HepG2 (cell line): ENCODE measurements at regions not wholly inside any gene's neighbourhood (a gene's known extent, or its start where the extent isn't known, plus 50 kb on each side); places are given as distances from the start of the nearest gene placed in this dataset.

ENCODE experiments used
- EZH2 ChIP-seq: conservative IDR thresholded peaks from 2 replicates; pipeline ENCODE4 v1.6.1; 2012; ENCODE audit warnings: mild to moderate bottlenecking, low read depth, low read length, moderate library complexity
- KDM1A ChIP-seq: IDR thresholded peaks from 2 replicates; pipeline ENCODE4 v1.6.1; 2016; ENCODE audit warnings: missing compliant biosample characterization
- NBN ChIP-seq: fragments of 450-650 bp; conservative IDR thresholded peaks from 2 replicates; pipeline ENCODE4 v1.6.1; 2017
- RAD21 ChIP-seq: fragments of 450-650 bp; formaldehyde crosslinking; IDR thresholded peaks from 2 replicates; pipeline ENCODE4 v1.5.0; 2020; ENCODE audit warnings: mild to moderate bottlenecking
- ZFP36 ChIP-seq: fragments of 150-350 bp; IDR thresholded peaks from 2 replicates; pipeline ENCODE4 v1.6.1; 2018; ENCODE audit warnings: borderline replicate concordance, low read length, low read depth; ENCODE audit not compliant: partially characterized antibody
- ZNF577 ChIP-seq: sonication (generic); formaldehyde crosslinking; IDR thresholded peaks from 2 replicates; pipeline ENCODE4 v1.4.0; 2020; ENCODE audit warnings: mild to moderate bottlenecking, low read depth, missing genetic modification reagents, borderline replicate concordance
- ZUFSP ChIP-seq: sonication (generic); formaldehyde crosslinking; IDR thresholded peaks from 2 replicates; pipeline ENCODE4 v1.9.0; 2021; ENCODE audit warnings: missing genetic modification reagents, mild to moderate bottlenecking, borderline replicate concordance
- TF ChIP-seq, protein P1 (sequence below), 2 experiments: fragments of 450-650 bp in 1 of 2; sonication (generic) in 1 of 2; formaldehyde crosslinking in 1 of 2; IDR thresholded peaks; 2 replicates each; pipeline versions ENCODE4 v1.6.1 to v1.8.0; 2016 to 2022; ENCODE audit warnings: antibody characterized with exemption in 1 of 2, mild to moderate bottlenecking in 1 of 2, missing genetic modification reagents in 1 of 2

- TF ChIP-seq, protein P1, sequence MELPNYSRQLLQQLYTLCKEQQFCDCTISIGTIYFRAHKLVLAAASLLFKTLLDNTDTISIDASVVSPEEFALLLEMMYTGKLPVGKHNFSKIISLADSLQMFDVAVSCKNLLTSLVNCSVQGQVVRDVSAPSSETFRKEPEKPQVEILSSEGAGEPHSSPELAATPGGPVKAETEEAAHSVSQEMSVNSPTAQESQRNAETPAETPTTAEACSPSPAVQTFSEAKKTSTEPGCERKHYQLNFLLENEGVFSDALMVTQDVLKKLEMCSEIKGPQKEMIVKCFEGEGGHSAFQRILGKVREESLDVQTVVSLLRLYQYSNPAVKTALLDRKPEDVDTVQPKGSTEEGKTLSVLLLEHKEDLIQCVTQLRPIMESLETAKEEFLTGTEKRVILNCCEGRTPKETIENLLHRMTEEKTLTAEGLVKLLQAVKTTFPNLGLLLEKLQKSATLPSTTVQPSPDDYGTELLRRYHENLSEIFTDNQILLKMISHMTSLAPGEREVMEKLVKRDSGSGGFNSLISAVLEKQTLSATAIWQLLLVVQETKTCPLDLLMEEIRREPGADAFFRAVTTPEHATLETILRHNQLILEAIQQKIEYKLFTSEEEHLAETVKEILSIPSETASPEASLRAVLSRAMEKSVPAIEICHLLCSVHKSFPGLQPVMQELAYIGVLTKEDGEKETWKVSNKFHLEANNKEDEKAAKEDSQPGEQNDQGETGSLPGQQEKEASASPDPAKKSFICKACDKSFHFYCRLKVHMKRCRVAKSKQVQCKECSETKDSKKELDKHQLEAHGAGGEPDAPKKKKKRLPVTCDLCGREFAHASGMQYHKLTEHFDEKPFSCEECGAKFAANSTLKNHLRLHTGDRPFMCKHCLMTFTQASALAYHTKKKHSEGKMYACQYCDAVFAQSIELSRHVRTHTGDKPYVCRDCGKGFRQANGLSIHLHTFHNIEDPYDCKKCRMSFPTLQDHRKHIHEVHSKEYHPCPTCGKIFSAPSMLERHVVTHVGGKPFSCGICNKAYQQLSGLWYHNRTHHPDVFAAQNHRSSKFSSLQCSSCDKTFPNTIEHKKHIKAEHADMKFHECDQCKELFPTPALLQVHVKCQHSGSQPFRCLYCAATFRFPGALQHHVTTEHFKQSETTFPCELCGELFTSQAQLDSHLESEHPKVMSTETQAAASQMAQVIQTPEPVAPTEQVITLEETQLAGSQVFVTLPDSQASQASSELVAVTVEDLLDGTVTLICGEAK (IDR thresholded peaks at IDR 0.05): no peak
- TF ChIP-seq, protein P1 (CRISPR knock-in tag; IDR thresholded peaks at IDR 0.05): no peak
- no peak for TF ChIP-seq ZFP36
- TF ChIP-seq NBN: no peak
- no peak for TF ChIP-seq EZH2
- TF ChIP-seq ZUFSP: no peak
- TF ChIP-seq KDM1A (CRISPR knock-in tag): no peak
- no peak for TF ChIP-seq RAD21
- no peak for TF ChIP-seq ZNF577 (CRISPR knock-in tag)
These were observed 1189.9 kb downstream of the UQCRFS1 start for GRCh38 chr19:28023064-28023463.
